ENCODE measurements at regions not wholly inside any gene's neighbourhood (a gene's known extent, or its start where the extent isn't known, plus 50 kb on each side); places are given as distances from the start of the nearest gene placed in this dataset.

DNA sequence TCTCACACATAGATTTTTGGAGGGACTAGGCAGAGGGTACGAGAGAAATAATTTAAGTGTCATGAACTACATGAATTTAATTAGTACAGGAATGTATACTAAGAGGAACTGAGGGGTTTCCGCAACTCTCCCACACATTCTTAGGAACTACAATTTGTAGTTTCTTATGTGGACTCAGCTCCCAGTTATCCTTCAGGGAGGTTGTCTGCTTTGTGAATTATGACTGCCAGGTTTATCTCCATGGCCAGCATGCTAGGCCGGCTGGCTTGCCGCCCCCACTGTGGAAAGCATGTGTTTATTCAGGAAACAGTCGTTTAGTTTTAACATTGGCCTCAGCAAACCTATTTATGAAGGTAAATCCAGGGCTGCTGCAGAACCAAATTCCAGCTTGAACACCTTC lies 415.0 kb downstream of the KCTD16 start:
- DNase-seq (ENCODE audit: low read depth in 1 of 2, low spot score in 1 of 2) = no peak
- Histone ChIP-seq H3K9me3 (ENCODE audit: low read depth) (no peaks in the 10 kb centered on the region), H3K27ac (no peak overlapping the region), H3K27me3 (no peaks in the 10 kb centered on the region), H3K36me3 (no peaks in the 10 kb centered on the region), H3K4me1 (ENCODE audit: low read depth) (no peaks in the 10 kb centered on the region), H3K4me3 (no peak overlapping the region)
- TF ChIP-seq CTCF (IDR thresholded peaks at IDR 0.05; ENCODE audit: low read depth, low read length) = no peak

DNA sequence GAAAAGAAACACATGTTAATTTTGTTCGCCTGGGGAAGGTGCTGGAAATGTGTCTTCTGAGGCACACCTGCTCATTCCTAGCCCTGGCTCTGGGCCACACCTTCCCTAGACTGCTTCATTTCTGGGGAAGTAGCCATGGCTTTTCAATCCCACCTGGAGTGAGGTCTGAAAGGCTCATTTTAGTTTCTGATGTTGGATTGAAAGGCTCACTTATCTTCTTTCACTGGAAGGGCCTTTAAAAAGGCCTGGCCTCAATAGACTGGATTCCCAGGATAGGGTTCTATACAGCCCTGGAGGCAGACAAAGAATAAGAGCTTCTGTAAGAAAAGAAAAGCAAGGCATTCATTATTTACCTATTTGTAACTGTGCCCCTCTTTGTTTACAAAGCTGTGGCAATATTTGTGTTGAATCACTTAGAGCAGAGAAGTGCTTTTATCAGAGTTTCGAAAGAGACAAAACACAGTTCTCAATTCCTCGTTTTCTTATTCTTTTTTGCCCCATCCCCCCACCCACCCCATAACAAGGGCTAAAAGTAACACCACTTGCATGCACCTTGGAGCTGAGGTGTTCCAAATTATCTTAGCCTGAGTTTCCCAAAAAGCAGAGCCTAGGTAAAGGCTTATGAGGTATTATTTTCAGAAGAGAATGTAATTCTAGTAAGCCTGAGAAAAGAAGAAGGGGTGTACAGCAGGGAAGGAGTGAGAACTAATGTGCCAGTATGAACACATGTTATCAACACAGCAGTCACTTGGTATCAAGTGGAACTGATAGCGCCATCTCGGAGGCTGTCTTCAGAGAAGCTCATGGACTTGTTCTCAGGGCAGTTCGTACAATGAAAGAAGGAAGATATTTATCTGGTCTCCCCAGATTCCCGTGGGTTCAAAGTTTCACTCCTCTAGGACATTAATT lies 413.1 kb downstream of the KCTD16 start:
- Histone ChIP-seq H3K4me3 (no peak overlapping the region), H3K9me3 (ENCODE audit: low read depth) (no peaks in the 10 kb centered on the region), H3K27me3 (no peaks in the 10 kb centered on the region), H3K27ac (no peak overlapping the region), H3K4me1 (ENCODE audit: low read depth) (no peaks in the 10 kb centered on the region), H3K36me3 (no peaks in the 10 kb centered on the region)
- TF ChIP-seq CTCF (IDR thresholded peaks at IDR 0.05; ENCODE audit: low read depth, low read length) = no peak
- DNase-seq (ENCODE audit: low read depth in 1 of 2, low spot score in 1 of 2) = no peak

- Histone ChIP-seq H3K4me1 (ENCODE audit: low read depth) (no peaks in the 10 kb centered on the region), H3K4me3 (no peak overlapping the region), H3K27ac (no peak overlapping the region), H3K27me3 (no peaks in the 10 kb centered on the region), H3K36me3 (no peaks in the 10 kb centered on the region), H3K9me3 (ENCODE audit: low read depth) (no peaks in the 10 kb centered on the region)
- no peak for TF ChIP-seq CTCF (IDR thresholded peaks at IDR 0.05; ENCODE audit: low read depth, low read length)
- DNase-seq (ENCODE audit: low read depth in 1 of 2, low spot score in 1 of 2) = no peak
Measured at GRCh38 chr5:144582066-144582465, 411.4 kb downstream of the KCTD16 start.

DNA sequence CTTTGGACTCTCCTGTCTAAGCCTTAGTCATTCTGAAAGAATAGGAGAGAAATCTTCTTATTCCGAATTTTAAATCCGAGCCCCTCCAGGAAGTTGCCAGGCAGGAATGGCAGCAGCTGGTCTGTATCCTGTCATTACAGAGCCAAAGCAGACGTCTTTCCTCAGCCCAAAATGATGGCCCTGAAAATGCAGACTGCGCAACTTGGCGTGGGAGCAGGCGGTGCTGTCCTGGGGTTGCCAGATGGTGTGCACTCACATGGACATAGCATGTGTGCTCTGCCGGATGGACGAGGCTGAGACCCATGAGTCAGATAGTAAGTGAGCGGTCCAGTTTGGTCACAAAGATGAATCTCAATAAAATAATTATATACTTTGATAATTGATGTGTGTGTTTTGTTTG lies 410.4 kb downstream of the KCTD16 start:
- TF ChIP-seq CTCF (IDR thresholded peaks at IDR 0.05; ENCODE audit: low read depth, low read length) = no peak
- Histone ChIP-seq H3K9me3 (ENCODE audit: low read depth) (no peaks in the 10 kb centered on the region), H3K4me1 (ENCODE audit: low read depth) (no peaks in the 10 kb centered on the region), H3K27me3 (no peaks in the 10 kb centered on the region), H3K4me3 (no peak overlapping the region), H3K27ac (no peak overlapping the region), H3K36me3 (no peaks in the 10 kb centered on the region)
- DNase-seq (ENCODE audit: low read depth in 1 of 2, low spot score in 1 of 2) = no peak

DNA sequence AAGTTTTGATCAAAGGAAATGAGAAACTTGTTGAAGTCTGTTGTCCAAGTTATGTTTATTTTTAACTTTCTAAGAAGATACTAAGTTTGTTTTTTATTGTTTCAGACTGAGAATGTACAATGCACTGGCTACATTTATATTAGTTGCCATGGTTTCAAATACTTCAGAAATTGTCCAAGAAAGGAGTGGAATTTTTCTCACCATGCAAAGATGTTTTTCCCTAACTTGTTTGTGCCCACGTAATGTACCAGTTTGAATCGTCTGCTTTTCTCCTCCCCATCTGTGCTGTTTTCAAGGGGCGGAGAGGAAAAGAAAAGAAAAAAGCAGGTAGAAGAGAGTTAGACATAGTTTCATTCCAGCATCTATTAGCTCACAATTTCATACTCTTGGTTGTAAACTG lies 407.0 kb downstream of the KCTD16 start:
- Histone ChIP-seq H3K4me3 (no peak overlapping the region), H3K36me3 (no peaks in the 10 kb centered on the region), H3K27me3 (no peaks in the 10 kb centered on the region), H3K27ac (no peak overlapping the region), H3K9me3 (ENCODE audit: low read depth) (no peaks in the 10 kb centered on the region), H3K4me1 (ENCODE audit: low read depth) (no peaks in the 10 kb centered on the region)
- no peak for DNase-seq (ENCODE audit: low read depth in 1 of 2, low spot score in 1 of 2)
- TF ChIP-seq CTCF (IDR thresholded peaks at IDR 0.05; ENCODE audit: low read depth, low read length) = no peak

All from cardiac muscle cell (in vitro differentiated cells and primary cell).